GM21723 (cell line): ENCODE measurements at regions not wholly inside any gene's neighbourhood (a gene's known extent, or its start where the extent isn't known, plus 50 kb on each side); places are given as distances from the start of the nearest gene placed in this dataset.
"Not testable (repeated sequence)": the region's sequence is repeated elsewhere in the genome, so short reads cannot be mapped to it uniquely, and the experiment has no call there.

ENCODE experiments used
- ATAC-seq: cut with Tn5 transposase; IDR thresholded peaks from one replicate; pipeline ENCODE4 v1.9.1; 2021; ENCODE audit warnings: mild to moderate bottlenecking, moderate library complexity; ENCODE audit not compliant: unreplicated experiment

GRCh38 chr11:87666730-87667129 is 508.5 kb downstream of the RAB38 start:
- no peak for ATAC-seq

- ATAC-seq: no peak
Observed at GRCh38 chr11:87662287-87662686, 513.0 kb downstream of the RAB38 start.

- no peak for ATAC-seq
Observed at GRCh38 chr11:87660926-87661660, 514.1 kb downstream of the RAB38 start.

- ATAC-seq: no peak
Observed at GRCh38 chr11:87659807-87660206, 515.4 kb downstream of the RAB38 start.

GRCh38 chr11:87645626-87646025 is 529.6 kb downstream of the RAB38 start:
- no peak for ATAC-seq

- ATAC-seq: no peak
Observed at GRCh38 chr11:87639753-87640364, 535.4 kb downstream of the RAB38 start.

GRCh38 chr11:87635001-87635400 is 540.2 kb downstream of the RAB38 start:
- ATAC-seq: no peak

- no peak for ATAC-seq
Observed at GRCh38 chr11:87634331-87634730, 540.9 kb downstream of the RAB38 start.

- no peak for ATAC-seq
Observed at GRCh38 chr11:87628957-87629356, 546.3 kb downstream of the RAB38 start.

GRCh38 chr11:87628026-87628580 is 547.1 kb downstream of the RAB38 start:
- no peak for ATAC-seq

GRCh38 chr11:87623531-87624365 is 551.5 kb downstream of the RAB38 start:
- ATAC-seq: not testable (repeated sequence)

GRCh38 chr11:87616511-87616910 is 558.7 kb downstream of the RAB38 start:
- no peak for ATAC-seq

- ATAC-seq: no peak
Observed at GRCh38 chr11:87604350-87604749, 566.6 kb downstream of the TMEM135 start.

- ATAC-seq: no peak
Observed at GRCh38 chr11:87603887-87604286, 566.2 kb downstream of the TMEM135 start.

GRCh38 chr11:87602776-87603175 is 565.0 kb downstream of the TMEM135 start:
- ATAC-seq: no peak

GRCh38 chr11:87600938-87601337 is 563.2 kb downstream of the TMEM135 start:
- ATAC-seq: no peak

GRCh38 chr11:87597725-87598124 is 560.0 kb downstream of the TMEM135 start:
- ATAC-seq: no peak

GRCh38 chr11:87596176-87596575 is 558.4 kb downstream of the TMEM135 start:
- ATAC-seq: no peak

- ATAC-seq: no peak
Observed at GRCh38 chr11:87589082-87589481, 551.3 kb downstream of the TMEM135 start.

- not testable (repeated sequence) for ATAC-seq
Observed at GRCh38 chr11:87585613-87586012, 547.9 kb downstream of the TMEM135 start.

- no peak for ATAC-seq
Observed at GRCh38 chr11:87583931-87584330, 546.2 kb downstream of the TMEM135 start.
